ENCODE measurements at regions not wholly inside any gene's neighbourhood (a gene's known extent, or its start where the extent isn't known, plus 50 kb on each side); places are given as distances from the start of the nearest gene placed in this dataset.

DNA sequence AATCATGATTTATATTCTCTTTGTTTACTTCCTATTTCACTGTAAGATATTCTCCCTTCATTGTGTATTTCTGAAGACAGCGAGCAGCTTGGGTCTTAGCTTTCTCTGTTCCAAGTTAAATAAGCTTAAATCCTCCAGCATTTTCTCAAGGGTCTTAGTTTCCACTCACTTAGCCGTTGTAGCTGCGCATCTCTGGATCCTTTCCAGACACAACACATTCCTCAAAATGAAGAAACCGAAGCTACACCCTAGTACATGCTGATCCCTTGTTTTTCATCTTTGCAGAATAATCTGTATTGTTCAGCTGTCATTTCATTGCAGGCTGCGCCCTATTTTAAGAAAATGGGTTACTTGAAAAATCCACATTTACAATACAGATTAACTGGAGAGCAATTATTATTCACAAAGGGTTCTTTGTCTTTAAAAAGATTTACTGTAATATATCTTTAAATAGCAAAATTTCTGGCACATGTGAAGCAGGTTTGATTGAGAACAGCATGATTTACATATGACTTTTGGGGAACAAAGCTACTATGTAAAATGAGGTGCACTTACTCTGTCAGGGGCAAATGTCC, 375.8 kb downstream of the QKI start:
- DNase-seq (ENCODE audit: low spot score) (no peak), ATAC-seq (ENCODE audit: low FRiP score) (no peak)
- TF ChIP-seq, protein P1, sequence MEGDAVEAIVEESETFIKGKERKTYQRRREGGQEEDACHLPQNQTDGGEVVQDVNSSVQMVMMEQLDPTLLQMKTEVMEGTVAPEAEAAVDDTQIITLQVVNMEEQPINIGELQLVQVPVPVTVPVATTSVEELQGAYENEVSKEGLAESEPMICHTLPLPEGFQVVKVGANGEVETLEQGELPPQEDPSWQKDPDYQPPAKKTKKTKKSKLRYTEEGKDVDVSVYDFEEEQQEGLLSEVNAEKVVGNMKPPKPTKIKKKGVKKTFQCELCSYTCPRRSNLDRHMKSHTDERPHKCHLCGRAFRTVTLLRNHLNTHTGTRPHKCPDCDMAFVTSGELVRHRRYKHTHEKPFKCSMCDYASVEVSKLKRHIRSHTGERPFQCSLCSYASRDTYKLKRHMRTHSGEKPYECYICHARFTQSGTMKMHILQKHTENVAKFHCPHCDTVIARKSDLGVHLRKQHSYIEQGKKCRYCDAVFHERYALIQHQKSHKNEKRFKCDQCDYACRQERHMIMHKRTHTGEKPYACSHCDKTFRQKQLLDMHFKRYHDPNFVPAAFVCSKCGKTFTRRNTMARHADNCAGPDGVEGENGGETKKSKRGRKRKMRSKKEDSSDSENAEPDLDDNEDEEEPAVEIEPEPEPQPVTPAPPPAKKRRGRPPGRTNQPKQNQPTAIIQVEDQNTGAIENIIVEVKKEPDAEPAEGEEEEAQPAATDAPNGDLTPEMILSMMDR (IDR thresholded peaks at IDR 0.05): no peak

GRCh38 chr6:163789199-163789810, 374.8 kb downstream of the QKI start:
- no peak for ATAC-seq (ENCODE audit: low FRiP score)
- TF ChIP-seq, protein P1 (IDR thresholded peaks at IDR 0.05): no peak
- DNase-seq (ENCODE audit: low spot score): no peak

DNA sequence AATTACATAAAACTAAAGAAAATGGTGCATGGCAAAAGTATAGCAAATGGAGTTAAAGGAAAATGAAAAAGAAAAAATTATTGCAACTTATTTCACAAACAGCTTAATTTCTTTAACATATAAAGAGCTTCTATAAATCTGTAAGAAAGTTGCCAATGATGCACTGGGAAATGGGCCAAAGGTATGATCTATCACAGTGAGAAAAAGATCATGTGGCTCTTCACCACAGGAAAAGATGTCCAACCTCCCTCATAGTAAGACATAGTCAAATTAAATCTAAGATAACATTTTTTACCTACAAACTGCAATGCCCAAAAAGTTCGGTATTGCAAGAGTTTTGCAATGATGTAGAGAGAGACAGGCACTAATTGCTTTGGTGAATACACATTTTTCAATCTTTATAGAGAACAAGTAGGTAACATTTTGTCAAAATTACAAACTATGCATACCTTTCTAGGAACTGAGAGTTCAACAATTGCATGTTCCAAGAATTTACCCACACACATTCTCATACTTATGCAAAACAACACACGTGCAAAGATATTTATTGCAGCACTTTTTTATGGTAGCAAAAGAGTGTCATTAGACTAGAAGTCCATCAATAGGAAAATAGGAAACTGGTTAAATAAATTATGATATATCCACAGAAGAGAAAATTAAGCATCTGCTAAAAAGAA, 372.6 kb downstream of the QKI start:
- DNase-seq (ENCODE audit: low spot score): no peak
- peak; percentile 22 for ATAC-seq (ENCODE audit: low FRiP score)
- TF ChIP-seq, protein P1 (IDR thresholded peaks at IDR 0.05): no peak

- ATAC-seq (ENCODE audit: low FRiP score) (no peak), DNase-seq (ENCODE audit: low spot score) (no peak)
- TF ChIP-seq, protein P1 (IDR thresholded peaks at IDR 0.05): no peak
Measured at GRCh38 chr6:163782436-163783003, 368.0 kb downstream of the QKI start.

DNA sequence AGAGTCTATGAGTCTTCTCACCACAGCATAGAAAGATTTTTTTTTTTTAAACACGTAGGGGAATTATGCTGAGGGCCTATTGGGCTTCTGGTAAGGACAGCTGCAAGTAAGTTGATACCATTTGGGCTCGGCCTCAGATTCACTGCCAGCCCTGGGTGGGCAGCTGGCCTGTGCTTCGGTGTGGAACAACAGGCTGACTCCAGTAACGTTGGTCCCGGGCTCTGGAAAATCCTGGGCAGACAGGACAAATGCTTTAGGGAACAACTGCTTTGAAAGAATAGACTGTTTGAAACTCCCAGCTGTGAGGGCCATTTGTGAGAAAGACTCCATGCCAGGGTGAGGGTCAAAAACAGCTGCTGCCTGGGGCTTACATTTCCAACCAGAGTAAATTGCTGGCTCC, 366.5 kb downstream of the QKI start:
- TF ChIP-seq, protein P1 (IDR thresholded peaks at IDR 0.05): no peak
- no peak for ATAC-seq (ENCODE audit: low FRiP score)

GRCh38 chr6:163779727-163780284, 365.3 kb downstream of the QKI start:
- DNase-seq (ENCODE audit: low spot score) (no peak), ATAC-seq (ENCODE audit: low FRiP score) (no peak)
- TF ChIP-seq, protein P1 (IDR thresholded peaks at IDR 0.05): no peak

More for the DNA sequence above, 366.5 kb downstream of the QKI start:
- DNase-seq (ENCODE audit: low spot score): no peak
